ENCODE measurements at regions not wholly inside any gene's neighbourhood (a gene's known extent, or its start where the extent isn't known, plus 50 kb on each side); places are given as distances from the start of the nearest gene placed in this dataset.

DNA sequence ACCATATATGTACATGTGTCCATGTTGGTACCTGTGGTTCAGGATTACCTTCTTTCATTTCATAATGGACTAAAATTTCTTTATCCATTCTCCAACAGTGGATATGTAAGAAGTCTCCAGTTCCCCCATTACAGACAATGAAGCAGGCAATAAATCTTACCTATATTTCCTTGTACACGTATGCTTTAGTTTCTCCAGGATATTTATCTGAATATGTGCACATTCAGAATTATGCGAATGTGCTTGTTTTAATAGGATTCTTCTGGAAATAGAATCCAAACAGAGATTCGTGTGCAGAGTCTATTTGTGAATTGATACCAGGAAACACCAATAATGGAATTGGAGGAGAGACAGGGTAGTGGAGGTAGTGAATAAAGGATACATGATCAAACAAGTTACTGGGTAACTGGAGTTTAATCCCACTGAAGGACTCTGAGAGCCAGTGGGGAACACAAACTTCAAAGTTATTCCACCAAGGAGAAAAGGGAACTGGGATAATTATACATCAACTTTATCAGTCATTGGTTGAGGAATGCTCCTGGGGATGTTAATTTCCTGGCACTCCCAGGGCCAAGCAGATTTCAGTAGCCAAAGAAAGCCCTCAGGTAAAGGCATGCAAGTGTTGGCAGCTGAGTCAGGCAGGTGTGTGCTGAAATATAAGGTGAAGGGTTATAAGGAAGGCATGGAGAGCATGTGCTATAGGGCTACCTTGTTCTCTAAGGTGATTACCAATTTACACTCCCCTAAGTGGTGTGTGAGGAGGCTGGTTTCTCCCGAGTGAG is 374.9 kb upstream of the PBX1 start:
- Histone ChIP-seq H3K4me3 (ENCODE audit: low read length in 2 of 2) (no peak overlapping the region), H3K27ac (ENCODE audit: low read depth in 1 of 2, low read length in 1 of 2) (no peak overlapping the region), H3K27me3 (ENCODE audit: control insufficient read depth in 2 of 2, insufficient read depth in 1 of 2, low read length in 1 of 2) (no peaks in the 10 kb centered on the region), H3K4me1 (ENCODE audit: control insufficient read depth in 2 of 2, insufficient read depth in 2 of 2, low read length in 2 of 2) (no peaks in the 10 kb centered on the region), H3K9me3 (ENCODE audit: control insufficient read depth in 2 of 2, insufficient read depth in 1 of 2, low read length in 1 of 2) (no peaks in the 10 kb centered on the region), H3K36me3 (ENCODE audit: control insufficient read depth in 2 of 2, insufficient read depth in 2 of 2, low read length in 1 of 2) (no peaks in the 10 kb centered on the region)
- 79% methylated on average over 4 of the region's 4 CpGs for WGBS
- no peak for DNase-seq (ENCODE audit: low read depth in 6 of 9, low spot score in 9 of 9)

DNA sequence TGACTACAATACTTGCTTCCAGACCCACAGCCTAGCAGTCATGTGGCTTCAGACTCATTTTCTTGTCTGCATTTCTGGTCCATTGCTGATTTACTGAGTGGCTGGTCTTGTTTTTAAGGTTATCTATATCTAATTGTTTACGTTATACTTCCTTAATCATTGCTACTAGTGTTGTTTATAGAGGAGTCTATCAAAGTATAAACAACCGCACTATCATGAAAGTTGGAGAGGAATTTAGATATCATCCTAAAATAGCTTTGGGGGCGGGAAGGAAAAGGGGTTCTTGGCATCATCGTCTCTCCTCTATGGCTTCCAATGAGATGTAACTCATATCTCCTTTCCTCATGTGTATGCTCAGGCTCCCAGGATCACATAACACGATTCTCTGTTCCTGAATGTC is 372.1 kb upstream of the PBX1 start:
- no peak overlapping the region for H3K4me3 ChIP-seq (ENCODE audit: low read length in 2 of 2)
- DNase-seq (ENCODE audit: low read depth in 6 of 9, low spot score in 9 of 9), result no peak
- no peaks in the 10 kb centered on the region for H3K36me3 ChIP-seq (ENCODE audit: control insufficient read depth in 2 of 2, insufficient read depth in 2 of 2, low read length in 1 of 2)
- 92% methylated on average over 5 of the region's 5 CpGs for WGBS
- no peaks in the 10 kb centered on the region for H3K9me3 ChIP-seq (ENCODE audit: control insufficient read depth in 2 of 2, insufficient read depth in 1 of 2, low read length in 1 of 2)
- no peaks in the 10 kb centered on the region for H3K27me3 ChIP-seq (ENCODE audit: control insufficient read depth in 2 of 2, insufficient read depth in 1 of 2, low read length in 1 of 2)
- no peaks in the 10 kb centered on the region for H3K4me1 ChIP-seq (ENCODE audit: control insufficient read depth in 2 of 2, insufficient read depth in 2 of 2, low read length in 2 of 2)
- no peak overlapping the region for H3K27ac ChIP-seq (ENCODE audit: low read depth in 1 of 2, low read length in 1 of 2)

DNA sequence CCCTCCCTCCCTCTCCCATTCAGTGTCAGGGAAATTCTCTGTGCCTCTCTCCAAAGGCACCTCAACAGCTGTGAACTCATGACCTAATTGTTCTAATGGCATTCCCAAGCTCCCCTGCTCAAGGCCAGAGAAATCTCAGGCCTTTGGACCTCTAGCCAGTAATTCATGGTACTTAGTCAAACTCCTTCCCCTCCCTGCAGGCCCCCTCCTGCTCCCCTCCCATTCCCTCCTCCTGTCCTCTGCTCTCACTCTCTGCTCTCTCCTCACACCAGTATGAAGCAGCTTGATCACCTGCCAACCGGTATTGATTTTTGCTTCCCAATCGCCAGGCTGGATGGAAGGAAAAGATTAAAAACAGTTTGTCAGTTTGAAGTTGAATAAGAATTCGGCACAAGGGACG is 370.5 kb upstream of the PBX1 start:
- WGBS, result 41% methylated on average over 4 of the region's 4 CpGs
- H3K9me3 ChIP-seq (ENCODE audit: control insufficient read depth in 2 of 2, insufficient read depth in 1 of 2, low read length in 1 of 2), result no peaks in the 10 kb centered on the region
- no peaks in the 10 kb centered on the region for H3K4me1 ChIP-seq (ENCODE audit: control insufficient read depth in 2 of 2, insufficient read depth in 2 of 2, low read length in 2 of 2)
- no peaks in the 10 kb centered on the region for H3K36me3 ChIP-seq (ENCODE audit: control insufficient read depth in 2 of 2, insufficient read depth in 2 of 2, low read length in 1 of 2)
- no peaks in the 10 kb centered on the region for H3K27me3 ChIP-seq (ENCODE audit: control insufficient read depth in 2 of 2, insufficient read depth in 1 of 2, low read length in 1 of 2)
- H3K4me3 ChIP-seq (ENCODE audit: low read length in 2 of 2), result no peak overlapping the region
- DNase-seq (ENCODE audit: low read depth in 6 of 9, low spot score in 9 of 9), result no peak
- H3K27ac ChIP-seq (ENCODE audit: low read depth in 1 of 2, low read length in 1 of 2), result no peak overlapping the region

DNA sequence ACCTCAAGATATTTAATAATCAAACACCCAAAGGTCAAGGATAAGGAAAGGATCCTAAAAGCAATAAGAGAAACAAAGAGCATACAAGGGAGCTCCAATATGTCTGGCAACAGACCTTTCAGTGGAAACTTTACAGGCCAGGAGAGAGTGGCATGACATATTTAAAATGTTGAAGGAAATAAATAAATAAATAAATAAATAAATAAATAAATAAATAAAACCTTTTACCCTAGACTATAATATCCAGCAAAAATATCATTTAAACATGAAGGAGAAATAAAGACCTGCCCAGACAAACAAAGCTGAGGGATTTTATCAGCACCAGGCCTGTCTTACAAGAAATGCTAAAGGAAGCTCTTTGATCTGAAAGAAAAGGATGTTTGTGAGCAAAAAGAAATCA is 367.8 kb upstream of the PBX1 start:
- no peak overlapping the region for H3K4me3 ChIP-seq (ENCODE audit: low read length in 2 of 2)
- no peak for DNase-seq (ENCODE audit: low read depth in 6 of 9, low spot score in 9 of 9)
- H3K36me3 ChIP-seq (ENCODE audit: control insufficient read depth in 2 of 2, insufficient read depth in 2 of 2, low read length in 1 of 2), result no peaks in the 10 kb centered on the region
- no peak overlapping the region for H3K27ac ChIP-seq (ENCODE audit: low read depth in 1 of 2, low read length in 1 of 2)
- peaks cover 0 to 3% of the 10 kb centered on the region in 2 donors for H3K9me3 ChIP-seq (ENCODE audit: control insufficient read depth in 2 of 2, insufficient read depth in 1 of 2, low read length in 1 of 2)
- no peaks in the 10 kb centered on the region for H3K27me3 ChIP-seq (ENCODE audit: control insufficient read depth in 2 of 2, insufficient read depth in 1 of 2, low read length in 1 of 2)
- H3K4me1 ChIP-seq (ENCODE audit: control insufficient read depth in 2 of 2, insufficient read depth in 2 of 2, low read length in 2 of 2), result no peaks in the 10 kb centered on the region

DNA sequence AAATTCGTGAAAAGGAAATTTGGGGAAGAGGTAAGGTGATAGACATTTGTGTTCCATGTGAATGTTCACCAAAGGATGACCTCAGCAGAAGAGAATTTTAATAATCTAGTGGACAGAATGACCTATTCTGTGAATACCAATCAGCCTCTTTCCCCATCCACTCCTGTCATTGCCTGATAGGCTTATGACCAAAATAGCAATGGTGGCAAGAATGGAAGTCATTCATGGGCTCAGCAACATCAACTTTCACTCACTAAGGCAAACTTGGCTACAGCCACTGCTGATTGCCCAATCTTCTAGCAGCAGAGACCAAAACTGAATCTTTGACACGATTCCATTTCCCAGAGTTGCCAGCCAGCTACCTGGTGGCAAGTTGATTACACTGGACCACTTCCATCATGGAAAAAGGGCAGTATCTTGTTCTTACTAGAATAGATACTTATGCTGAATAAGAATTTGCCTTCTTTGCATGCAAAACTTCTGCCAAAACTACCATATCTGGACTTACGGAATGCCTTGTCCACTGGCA is 348.7 kb upstream of the PBX1 start:
- no peaks in the 10 kb centered on the region for H3K36me3 ChIP-seq (ENCODE audit: control insufficient read depth in 2 of 2, insufficient read depth in 2 of 2, low read length in 1 of 2)
- H3K27me3 ChIP-seq (ENCODE audit: control insufficient read depth in 2 of 2, insufficient read depth in 1 of 2, low read length in 1 of 2), result no peaks in the 10 kb centered on the region
- no peak overlapping the region for H3K27ac ChIP-seq (ENCODE audit: low read depth in 1 of 2, low read length in 1 of 2)
- no peaks in the 10 kb centered on the region for H3K9me3 ChIP-seq (ENCODE audit: control insufficient read depth in 2 of 2, insufficient read depth in 1 of 2, low read length in 1 of 2)
- DNase-seq (ENCODE audit: low read depth in 6 of 9, low spot score in 9 of 9), result no peak
- H3K4me1 ChIP-seq (ENCODE audit: control insufficient read depth in 2 of 2, insufficient read depth in 2 of 2, low read length in 2 of 2), result no peaks in the 10 kb centered on the region
- H3K4me3 ChIP-seq (ENCODE audit: low read length in 2 of 2), result no peak overlapping the region
- 88% methylated on average over 3 of the region's 3 CpGs for whole genome bisulfite sequencing

DNA sequence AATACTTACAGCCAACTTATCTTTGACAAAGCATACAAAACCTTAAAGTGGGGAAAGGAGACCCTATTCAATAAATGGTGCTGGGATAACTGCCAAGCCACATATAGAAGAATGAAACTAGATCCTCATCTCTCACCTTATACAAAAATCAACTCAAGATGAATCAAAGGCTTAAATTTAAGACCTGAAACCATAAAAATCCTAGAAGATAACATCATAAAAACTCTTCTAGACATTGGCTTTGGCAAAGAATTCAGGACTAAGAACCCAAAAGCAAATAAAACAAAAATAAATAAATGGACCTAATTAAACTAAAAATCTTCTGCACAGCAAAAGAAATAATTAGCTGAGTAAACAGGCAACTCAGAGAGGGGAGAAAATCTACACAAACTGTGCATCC is 335.6 kb upstream of the PBX1 start:
- no peak for DNase-seq (ENCODE audit: low read depth in 6 of 9, low spot score in 9 of 9)
- H3K4me3 ChIP-seq (ENCODE audit: low read length in 2 of 2), result no peak overlapping the region
- H3K9me3 ChIP-seq (ENCODE audit: control insufficient read depth in 2 of 2, insufficient read depth in 1 of 2, low read length in 1 of 2), result no peaks in the 10 kb centered on the region
- H3K27ac ChIP-seq (ENCODE audit: low read depth in 1 of 2, low read length in 1 of 2), result no peak overlapping the region
- H3K36me3 ChIP-seq (ENCODE audit: control insufficient read depth in 2 of 2, insufficient read depth in 2 of 2, low read length in 1 of 2), result no peaks in the 10 kb centered on the region
- H3K27me3 ChIP-seq (ENCODE audit: control insufficient read depth in 2 of 2, insufficient read depth in 1 of 2, low read length in 1 of 2), result no peaks in the 10 kb centered on the region
- no peaks in the 10 kb centered on the region for H3K4me1 ChIP-seq (ENCODE audit: control insufficient read depth in 2 of 2, insufficient read depth in 2 of 2, low read length in 2 of 2)

DNA sequence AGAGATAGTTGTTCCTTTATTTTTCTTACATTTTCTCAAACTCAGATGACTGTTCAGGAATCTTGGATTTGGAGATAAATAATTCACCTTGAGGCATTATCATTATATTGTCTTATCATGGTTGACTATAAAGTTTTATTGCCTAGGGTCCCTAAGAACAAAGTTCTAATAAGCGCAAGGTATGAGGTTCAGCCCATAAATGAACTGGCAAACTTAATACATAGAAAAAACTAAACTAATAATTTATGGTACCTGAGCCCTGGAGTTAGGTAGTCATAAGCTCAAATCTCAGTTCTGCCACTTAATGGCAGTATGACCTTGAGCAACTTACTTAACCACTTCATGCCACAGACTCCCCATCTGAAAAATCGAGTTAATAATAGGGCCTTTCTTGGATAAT is 334.0 kb upstream of the PBX1 start:
- 90% methylated on average over 2 of the region's 2 CpGs for WGBS
- no peaks in the 10 kb centered on the region for H3K27me3 ChIP-seq (ENCODE audit: control insufficient read depth in 2 of 2, insufficient read depth in 1 of 2, low read length in 1 of 2)
- no peaks in the 10 kb centered on the region for H3K9me3 ChIP-seq (ENCODE audit: control insufficient read depth in 2 of 2, insufficient read depth in 1 of 2, low read length in 1 of 2)
- H3K4me3 ChIP-seq (ENCODE audit: low read length in 2 of 2), result no peak overlapping the region
- H3K36me3 ChIP-seq (ENCODE audit: control insufficient read depth in 2 of 2, insufficient read depth in 2 of 2, low read length in 1 of 2), result no peaks in the 10 kb centered on the region
- DNase-seq (ENCODE audit: low read depth in 6 of 9, low spot score in 9 of 9), result no peak
- H3K27ac ChIP-seq (ENCODE audit: low read depth in 1 of 2, low read length in 1 of 2), result no peak overlapping the region
- H3K4me1 ChIP-seq (ENCODE audit: control insufficient read depth in 2 of 2, insufficient read depth in 2 of 2, low read length in 2 of 2), result no peaks in the 10 kb centered on the region

DNA sequence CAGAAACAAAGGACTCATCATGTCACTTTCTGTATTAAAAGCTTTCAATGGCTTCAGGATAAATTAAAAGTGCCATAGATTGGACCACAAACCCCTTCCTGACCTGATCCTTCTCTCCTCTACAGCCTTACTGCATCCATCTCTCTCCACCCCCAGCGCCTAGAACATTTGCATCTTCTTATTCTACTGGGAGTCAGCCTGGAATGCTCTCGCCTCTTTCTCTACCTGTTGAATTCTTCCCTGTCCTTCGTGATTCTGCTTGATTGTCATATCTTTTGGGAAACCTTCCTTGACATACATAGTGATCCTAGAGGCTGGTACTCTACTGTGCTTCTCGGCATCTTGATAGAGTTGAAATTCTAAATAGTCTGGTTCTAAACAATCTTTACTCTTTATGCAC is 332.0 kb upstream of the PBX1 start:
- H3K27me3 ChIP-seq (ENCODE audit: control insufficient read depth in 2 of 2, insufficient read depth in 1 of 2, low read length in 1 of 2), result no peaks in the 10 kb centered on the region
- H3K4me1 ChIP-seq (ENCODE audit: control insufficient read depth in 2 of 2, insufficient read depth in 2 of 2, low read length in 2 of 2), result no peaks in the 10 kb centered on the region
- no peak overlapping the region for H3K4me3 ChIP-seq (ENCODE audit: low read length in 2 of 2)
- no peak overlapping the region for H3K27ac ChIP-seq (ENCODE audit: low read depth in 1 of 2, low read length in 1 of 2)
- H3K9me3 ChIP-seq (ENCODE audit: control insufficient read depth in 2 of 2, insufficient read depth in 1 of 2, low read length in 1 of 2), result no peaks in the 10 kb centered on the region
- H3K36me3 ChIP-seq (ENCODE audit: control insufficient read depth in 2 of 2, insufficient read depth in 2 of 2, low read length in 1 of 2), result no peaks in the 10 kb centered on the region
- DNase-seq (ENCODE audit: low read depth in 6 of 9, low spot score in 9 of 9), result no peak
- WGBS, result 90% methylated on average over 4 of the region's 4 CpGs

DNA sequence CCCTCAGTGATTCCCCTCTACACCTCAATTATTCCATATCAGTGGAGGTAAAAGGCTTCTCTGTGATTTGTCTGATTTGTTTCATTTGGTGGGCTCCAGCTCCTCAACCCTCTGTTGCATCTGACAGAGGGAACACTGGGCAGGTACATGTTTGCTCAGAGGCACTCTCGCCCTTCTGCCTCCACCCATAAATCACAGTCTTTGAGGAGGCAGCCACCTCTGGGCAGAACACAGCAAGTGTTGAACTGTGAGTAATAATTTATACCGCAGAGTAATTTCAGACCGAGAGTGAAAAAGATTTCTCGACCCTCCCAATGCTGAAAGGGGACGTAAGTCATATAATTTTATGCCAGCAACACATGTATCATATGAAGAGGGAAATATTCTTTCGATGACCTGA is 330.1 kb upstream of the PBX1 start:
- WGBS, result 93% methylated on average over 6 of the region's 6 CpGs
- Histone ChIP-seq H3K27me3 (ENCODE audit: control insufficient read depth in 2 of 2, insufficient read depth in 1 of 2, low read length in 1 of 2) (no peaks in the 10 kb centered on the region), H3K36me3 (ENCODE audit: control insufficient read depth in 2 of 2, insufficient read depth in 2 of 2, low read length in 1 of 2) (no peaks in the 10 kb centered on the region), H3K4me1 (ENCODE audit: control insufficient read depth in 2 of 2, insufficient read depth in 2 of 2, low read length in 2 of 2) (no peaks in the 10 kb centered on the region), H3K27ac (ENCODE audit: low read depth in 1 of 2, low read length in 1 of 2) (no peak overlapping the region), H3K4me3 (ENCODE audit: low read length in 2 of 2) (no peak overlapping the region), H3K9me3 (ENCODE audit: control insufficient read depth in 2 of 2, insufficient read depth in 1 of 2, low read length in 1 of 2) (no peaks in the 10 kb centered on the region)
- no peak for DNase-seq (ENCODE audit: low read depth in 6 of 9, low spot score in 9 of 9)

All from thymus (tissue), 11 donors.